Adipocyte (in vitro differentiated cells): ENCODE measurements at regions not wholly inside any gene's neighbourhood (a gene's known extent, or its start where the extent isn't known, plus 50 kb on each side); places are given as distances from the start of the nearest gene placed in this dataset.

Source experiments
- DNase-seq: peaks from one replicate; pipeline ENCODE4 v3.0.0-alpha.2; 2015; ENCODE audit warnings: low read depth
- H3K27me3 ChIP-seq: replicated peaks from 2 replicates; pipeline ENCODE4 v1.7.0; 2013; ENCODE audit warnings: mild to moderate bottlenecking, low read length, moderate library complexity; ENCODE audit not compliant: control insufficient read depth, insufficient read depth
- H3K36me3 ChIP-seq: 2 replicates; pipeline ENCODE4 v1.7.0; 2013; ENCODE audit warnings: low read length, mild to moderate bottlenecking, moderate library complexity; ENCODE audit not compliant: control insufficient read depth, insufficient read depth, severe bottlenecking
- H3K4me1 ChIP-seq: 2 replicates; pipeline ENCODE4 v1.7.0; 2013; ENCODE audit warnings: mild to moderate bottlenecking, low read length, moderate library complexity; ENCODE audit not compliant: control insufficient read depth, insufficient read depth
- H3K4me3 ChIP-seq: 2 replicates; pipeline ENCODE4 v1.7.0; 2013; ENCODE audit warnings: mild to moderate bottlenecking, low read length, moderate library complexity
- H3K9ac ChIP-seq: 2 replicates; pipeline ENCODE4 v1.7.0; 2013; ENCODE audit warnings: mild to moderate bottlenecking, low read length, moderate library complexity
- H3K9me3 ChIP-seq: 2 replicates; pipeline ENCODE4 v1.7.0; 2013; ENCODE audit warnings: mild to moderate bottlenecking, low read length, moderate library complexity; ENCODE audit not compliant: control insufficient read depth

DNA sequence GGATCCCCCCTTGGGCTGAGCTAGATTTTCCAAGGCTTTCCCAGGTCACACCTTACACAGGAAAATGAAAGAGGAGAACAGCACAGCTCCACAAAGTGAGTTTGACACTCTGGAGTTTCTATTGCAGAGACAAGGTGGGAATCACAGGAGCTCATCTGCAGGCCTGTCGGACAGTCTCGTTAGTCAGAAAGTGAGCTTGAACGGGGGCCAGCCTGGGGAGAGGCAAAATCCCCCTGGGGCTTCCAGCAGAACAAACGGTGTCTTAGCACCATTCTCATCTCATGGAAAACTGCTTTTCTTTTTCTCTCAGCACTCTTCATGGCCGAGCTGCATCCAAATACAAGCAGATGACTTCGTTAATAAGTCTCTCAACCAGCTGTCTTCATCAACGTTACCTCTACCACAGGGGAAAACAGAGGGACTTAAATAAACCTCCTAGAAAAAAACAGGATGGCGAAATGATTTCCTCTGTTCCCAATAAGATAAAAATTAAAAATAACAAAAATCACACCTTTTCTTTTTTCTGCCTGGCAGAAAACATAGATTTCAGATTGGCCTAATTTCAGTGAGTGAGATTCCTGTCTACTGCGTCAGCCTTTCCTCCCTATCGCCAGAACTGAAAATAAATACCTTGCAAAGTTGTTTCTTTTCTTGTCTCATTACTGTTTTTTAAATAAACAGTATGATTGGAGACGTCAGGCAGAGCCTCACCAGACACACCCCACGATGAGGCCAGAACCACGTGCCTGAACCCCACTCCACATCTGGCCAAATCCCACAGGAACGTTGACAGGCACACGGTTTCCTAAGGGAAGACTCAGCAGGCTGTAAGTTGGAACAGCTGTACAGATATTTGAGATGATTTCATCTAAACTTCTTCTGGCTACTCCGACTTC lies 219.0 kb downstream of the TTLL2 start:
- peak overlapping the region; percentile 38 for H3K4me3 ChIP-seq
- H3K36me3 ChIP-seq: no peaks in the 10 kb centered on the region
- peaks cover 9% of the 10 kb centered on the region for H3K9me3 ChIP-seq
- no peaks in the 10 kb centered on the region for H3K27me3 ChIP-seq
- no peak overlapping the region for H3K9ac ChIP-seq
- H3K4me1 ChIP-seq: peaks cover 6% of the 10 kb centered on the region
- no peak for DNase-seq

DNA sequence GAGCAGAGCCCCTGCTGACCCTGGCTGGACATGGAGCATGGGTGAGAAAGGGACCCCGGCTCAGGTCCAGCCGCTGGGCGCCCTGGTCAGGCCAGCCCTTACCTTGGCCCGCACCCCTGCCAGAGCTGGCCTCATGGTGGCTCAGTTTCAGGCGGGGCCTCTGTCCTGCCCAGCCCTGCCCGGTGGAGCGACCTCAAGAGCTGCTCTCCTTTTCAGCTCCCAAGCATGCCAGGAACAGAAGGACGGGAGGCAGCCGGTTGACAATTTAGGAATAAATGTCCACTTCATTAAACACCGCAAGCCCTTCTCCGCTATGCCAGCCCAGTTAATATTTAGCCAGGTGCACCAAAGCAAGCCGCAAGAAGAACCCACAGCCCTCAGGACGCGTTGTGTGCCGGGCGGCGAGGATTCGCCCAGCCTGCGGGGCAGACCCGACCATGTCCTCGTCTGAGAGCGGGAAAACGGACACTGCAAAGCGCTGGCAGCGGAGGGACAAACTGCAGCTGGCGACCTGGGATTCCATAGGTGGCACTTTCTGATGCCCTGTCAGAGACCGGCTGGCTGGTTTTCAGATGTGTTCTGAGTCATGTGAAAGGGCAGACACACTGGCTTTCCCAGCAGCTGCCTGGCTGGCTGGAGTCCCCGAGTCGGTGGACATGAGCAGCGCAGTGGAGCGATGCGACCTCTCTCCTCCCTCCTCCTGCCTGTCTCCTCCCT lies 221.9 kb downstream of the TTLL2 start:
- Histone ChIP-seq H3K4me3 (no peak overlapping the region), H3K27me3 (peaks cover 4% of the 10 kb centered on the region), H3K36me3 (no peaks in the 10 kb centered on the region), H3K9ac (no peak overlapping the region), H3K4me1 (peaks cover 19% of the 10 kb centered on the region), H3K9me3 (no peaks in the 10 kb centered on the region)
- DNase-seq: no peak

DNA sequence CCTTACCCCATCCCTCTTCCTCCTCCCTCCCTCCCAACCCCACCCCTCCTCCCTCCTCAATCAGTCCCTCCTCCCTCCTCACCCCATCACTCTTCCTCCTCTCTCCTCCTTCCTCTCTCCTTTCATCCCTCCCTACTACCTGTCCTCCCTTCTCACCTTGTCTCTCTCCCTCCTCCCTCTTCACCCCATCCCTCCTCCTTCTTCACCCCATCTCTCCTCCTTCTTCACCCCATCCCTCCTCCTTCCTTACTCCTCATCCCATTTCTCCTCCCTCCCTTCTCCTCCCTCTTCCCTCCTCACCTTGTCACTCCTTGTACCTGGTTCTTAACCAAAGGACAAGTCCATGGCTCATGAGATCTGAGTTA lies 222.4 kb downstream of the TTLL2 start:
- peaks cover 6% of the 10 kb centered on the region for H3K27me3 ChIP-seq
- DNase-seq: no peak
- no peak overlapping the region for H3K9ac ChIP-seq
- H3K9me3 ChIP-seq: no peaks in the 10 kb centered on the region
- H3K36me3 ChIP-seq: no peaks in the 10 kb centered on the region
- H3K4me1 ChIP-seq: peaks cover 19% of the 10 kb centered on the region
- no peak overlapping the region for H3K4me3 ChIP-seq

DNA sequence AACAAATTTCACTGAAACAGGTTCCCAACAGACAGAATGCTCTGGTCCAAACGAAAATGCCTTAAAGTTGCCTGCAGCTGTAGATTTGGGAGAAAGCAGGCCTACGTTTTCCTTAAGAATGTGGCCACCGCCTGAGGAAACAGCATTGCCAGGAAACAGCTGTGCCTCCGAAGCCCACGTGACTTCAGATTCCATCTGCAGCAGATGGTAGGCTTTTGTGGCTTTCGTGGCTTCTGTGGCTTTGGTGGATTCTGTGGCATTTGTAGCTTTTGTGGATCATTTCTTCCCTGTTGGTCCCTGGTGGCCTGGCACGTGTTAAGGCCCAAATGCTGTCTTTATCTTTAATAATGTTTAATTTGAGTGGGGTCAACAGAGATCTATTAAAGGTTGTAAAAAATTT lies 222.9 kb downstream of the TTLL2 start:
- Histone ChIP-seq H3K9ac (no peak overlapping the region), H3K4me1 (peaks cover 19% of the 10 kb centered on the region), H3K9me3 (no peaks in the 10 kb centered on the region), H3K4me3 (no peak overlapping the region), H3K27me3 (peaks cover 6% of the 10 kb centered on the region), H3K36me3 (no peaks in the 10 kb centered on the region)
- no peak for DNase-seq

DNA sequence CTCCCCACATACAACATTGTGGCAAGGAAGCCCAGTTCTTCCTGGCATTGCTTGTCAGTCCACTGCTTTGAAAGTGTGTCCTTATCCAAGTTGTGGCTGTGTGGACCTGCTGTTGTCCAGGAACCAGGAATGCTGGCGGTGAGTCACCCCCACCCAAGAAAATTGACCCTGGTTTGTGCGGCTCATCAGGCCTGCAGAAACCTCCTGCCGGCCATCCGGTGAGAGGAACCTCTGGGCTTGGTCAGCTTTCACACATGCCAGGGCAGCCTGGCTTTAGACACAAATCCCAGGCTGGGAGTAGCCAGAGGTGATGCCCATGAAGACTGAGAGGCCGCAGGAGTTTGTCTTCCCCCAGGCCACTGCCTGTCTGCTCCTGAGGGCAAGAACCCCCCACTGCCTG lies 223.6 kb downstream of the TTLL2 start:
- Histone ChIP-seq H3K9ac (no peak overlapping the region), H3K27me3 (peaks cover 6% of the 10 kb centered on the region), H3K36me3 (no peaks in the 10 kb centered on the region), H3K4me3 (no peak overlapping the region), H3K4me1 (peaks cover 18% of the 10 kb centered on the region), H3K9me3 (no peaks in the 10 kb centered on the region)
- DNase-seq: no peak

DNA sequence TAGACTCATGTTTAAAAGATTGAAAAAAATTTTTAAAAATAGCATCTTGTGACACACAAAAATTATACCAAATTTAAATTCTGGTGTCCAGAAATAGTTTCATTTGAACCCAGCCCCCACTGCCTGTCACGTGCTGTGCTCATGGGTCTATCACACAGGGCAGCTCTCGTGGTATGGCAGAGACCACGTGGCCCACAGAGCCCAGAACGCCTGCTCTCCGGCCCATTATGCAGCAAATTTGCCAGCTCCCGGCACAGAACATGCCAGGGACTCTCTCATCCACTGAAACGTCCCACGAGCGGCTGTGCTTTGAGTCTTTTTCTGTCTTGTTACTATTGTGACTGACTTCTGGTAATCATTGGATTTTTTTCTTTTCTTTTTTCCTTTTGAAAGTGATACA lies 224.3 kb downstream of the TTLL2 start:
- Histone ChIP-seq H3K36me3 (no peaks in the 10 kb centered on the region), H3K4me3 (no peak overlapping the region), H3K4me1 (peaks cover 12% of the 10 kb centered on the region), H3K9ac (no peak overlapping the region), H3K27me3 (peaks cover 6% of the 10 kb centered on the region), H3K9me3 (no peaks in the 10 kb centered on the region)
- no peak for DNase-seq

DNA sequence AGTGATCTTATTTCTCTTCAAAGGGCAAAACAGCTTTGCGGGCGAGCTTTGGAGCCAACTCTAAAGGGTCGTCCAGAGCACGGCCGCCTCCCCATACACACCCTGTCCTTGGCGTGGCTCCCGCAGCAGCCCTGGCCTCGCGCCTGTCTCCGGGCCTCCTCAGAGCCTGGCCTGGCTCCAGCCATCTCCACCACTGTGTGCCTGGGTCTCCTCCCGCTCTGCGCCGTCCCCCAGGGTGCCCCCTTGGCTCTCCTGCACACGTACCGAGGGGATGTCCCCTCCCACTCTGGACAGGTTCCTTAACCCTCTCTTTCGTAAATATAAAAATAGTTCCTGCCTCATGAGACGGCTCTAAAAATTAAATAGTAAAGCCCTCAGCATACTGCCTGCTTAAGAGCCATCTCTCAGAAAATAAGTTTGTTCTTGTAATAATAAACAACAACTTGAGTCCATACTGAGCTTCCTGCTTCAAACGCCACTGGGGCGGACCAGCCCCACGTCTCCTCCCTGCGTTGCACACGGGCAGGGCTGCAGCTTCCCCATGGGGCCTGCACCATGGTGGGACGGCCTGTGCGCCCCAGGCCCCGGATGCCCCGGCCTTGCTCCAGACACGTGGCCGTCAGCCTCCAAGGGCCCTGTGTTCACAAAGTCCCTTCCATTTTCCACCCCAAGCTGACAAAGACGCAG lies 226.2 kb downstream of the TTLL2 start:
- DNase-seq: no peak

DNA sequence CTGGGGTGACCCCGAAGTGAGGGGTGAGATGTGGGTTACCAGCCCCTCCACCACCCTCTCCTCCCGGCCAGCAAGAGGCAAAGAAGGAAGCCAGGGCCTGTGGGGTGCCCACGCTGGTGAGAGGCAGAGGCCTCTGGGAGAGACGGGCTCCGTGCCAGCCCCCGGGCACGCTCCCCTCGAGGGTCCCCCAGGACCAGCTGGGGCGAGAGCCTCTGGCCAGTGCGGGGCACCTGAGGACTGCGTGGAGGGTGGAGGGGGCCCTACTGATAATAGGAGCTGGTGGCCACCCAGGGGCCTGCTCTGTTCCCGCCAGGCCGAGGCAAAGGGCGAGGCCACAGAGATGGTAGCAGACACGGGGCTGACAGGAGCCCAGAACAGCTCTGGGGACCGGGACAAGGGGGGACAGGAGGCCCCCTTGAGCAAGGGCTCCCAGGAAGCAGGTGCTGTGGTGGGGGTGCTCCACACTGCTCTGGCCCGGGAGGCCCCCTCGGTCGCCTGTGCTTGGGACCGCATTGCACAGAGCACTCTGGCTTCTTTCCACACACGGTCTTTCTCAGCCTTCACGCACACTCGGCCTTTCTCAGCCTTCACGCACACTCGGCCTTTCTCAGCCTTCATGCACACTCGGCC lies 226.9 kb downstream of the TTLL2 start:
- Histone ChIP-seq H3K27me3 (peaks cover 6% of the 10 kb centered on the region), H3K9me3 (peaks cover 18% of the 10 kb centered on the region), H3K4me1 (peaks cover 12% of the 10 kb centered on the region), H3K36me3 (no peaks in the 10 kb centered on the region), H3K4me3 (no peak overlapping the region), H3K9ac (no peak overlapping the region)
- no peak for DNase-seq

More for the DNA sequence above, 226.2 kb downstream of the TTLL2 start:
- H3K27me3 ChIP-seq: peaks cover 6% of the 10 kb centered on the region
- no peak overlapping the region for H3K4me3 ChIP-seq
- no peak overlapping the region for H3K9ac ChIP-seq
- H3K9me3 ChIP-seq: peaks cover 13% of the 10 kb centered on the region
- no peaks in the 10 kb centered on the region for H3K36me3 ChIP-seq
- peaks cover 12% of the 10 kb centered on the region for H3K4me1 ChIP-seq

DNA sequence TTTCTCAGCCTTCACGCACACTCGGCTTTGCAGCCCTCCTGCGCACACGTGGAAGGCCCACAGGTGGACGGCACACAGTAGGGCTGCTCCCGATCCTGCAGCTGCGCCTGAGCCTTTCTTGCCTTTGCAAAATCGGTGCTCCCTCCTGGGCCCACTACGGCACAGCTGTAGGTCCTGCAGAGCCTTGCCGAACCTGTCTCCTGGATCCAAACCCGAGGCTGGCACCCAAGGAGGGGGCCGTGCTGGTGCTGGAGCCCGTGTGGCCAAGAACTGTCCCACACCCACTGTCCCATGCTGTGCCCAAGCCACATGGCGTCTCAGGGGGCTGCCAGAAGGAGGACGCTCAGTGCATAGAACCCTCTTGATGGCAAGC lies 227.4 kb downstream of the TTLL2 start:
- no peak overlapping the region for H3K9ac ChIP-seq
- H3K9me3 ChIP-seq: peaks cover 20% of the 10 kb centered on the region
- DNase-seq: no peak
- peaks cover 6% of the 10 kb centered on the region for H3K27me3 ChIP-seq
- H3K4me1 ChIP-seq: peaks cover 12% of the 10 kb centered on the region
- no peak overlapping the region for H3K4me3 ChIP-seq
- H3K36me3 ChIP-seq: no peaks in the 10 kb centered on the region

DNA sequence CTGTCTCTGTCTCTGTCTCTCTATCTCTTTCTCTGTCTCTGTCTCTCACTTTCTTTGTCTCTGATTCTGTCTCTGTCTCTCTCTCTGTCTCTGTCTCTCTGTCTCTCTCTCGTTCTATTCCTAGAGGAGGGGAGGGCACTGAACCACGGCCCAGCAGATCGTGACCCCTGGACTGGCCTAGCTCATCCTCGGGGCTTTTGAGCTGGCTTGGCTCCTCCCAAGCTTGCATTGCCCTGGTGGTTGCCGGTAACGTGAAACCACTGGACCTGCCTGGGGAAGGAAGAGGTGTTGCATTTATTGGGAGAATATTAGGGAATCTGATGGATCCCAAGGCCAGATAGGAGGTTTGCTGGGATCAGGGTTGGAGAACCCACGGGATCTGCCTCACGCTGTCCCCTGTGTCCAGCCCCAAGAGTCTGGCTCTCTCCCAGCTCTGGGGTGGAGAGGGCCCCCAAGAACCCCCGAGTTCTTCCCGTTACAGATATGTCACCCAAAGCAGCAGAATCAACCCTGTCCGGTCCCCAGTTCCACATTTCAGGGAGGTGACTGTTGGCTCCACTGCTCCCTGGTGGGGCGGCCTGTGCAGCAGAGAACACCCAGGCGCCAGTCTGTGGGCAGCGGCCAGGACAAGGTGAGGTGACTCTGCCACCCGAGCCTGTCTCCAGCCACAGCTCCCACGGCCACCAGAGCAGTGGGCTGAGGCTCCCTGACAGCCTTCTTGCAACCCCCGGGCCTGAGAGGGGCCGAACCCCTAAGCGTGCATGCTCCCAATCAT lies 228.3 kb downstream of the TTLL2 start:
- Histone ChIP-seq H3K36me3 (no peaks in the 10 kb centered on the region), H3K4me1 (peaks cover 12% of the 10 kb centered on the region), H3K27me3 (peaks cover 6% of the 10 kb centered on the region), H3K9ac (no peak overlapping the region), H3K9me3 (peaks cover 22% of the 10 kb centered on the region), H3K4me3 (no peak overlapping the region)
- DNase-seq: no peak
